Astrocyte of the spinal cord (primary cell): ENCODE measurements at regions not wholly inside any gene's neighbourhood (a gene's known extent, or its start where the extent isn't known, plus 50 kb on each side); places are given as distances from the start of the nearest gene placed in this dataset.
A peak's percentile ranks its signal among the peaks of the same experiment; 100 is the strongest.

Experiments
- DNase-seq: peaks from one replicate; pipeline ENCODE4 v3.0.0; 2011; ENCODE audit warnings: low read depth, low spot score
- H3K4me3 ChIP-seq: 2 replicates; pipeline ENCODE4 v1.5.1; 2011; ENCODE audit warnings: low read depth, mild to moderate bottlenecking, low read length, moderate library complexity
- CTCF ChIP-seq: IDR thresholded peaks from 2 replicates; pipeline ENCODE4 v1.5.1; 2012; ENCODE audit warnings: low read depth, mild to moderate bottlenecking, low read length, inconsistent platforms
- in situ Hi-C: cut with HindIII; loops from 2 replicates; pipeline ENCODE4 v1.10.0; 2017; ENCODE audit warnings: low sequenced_read_pairs

- in situ Hi-C loops, result no loop called here
- no peak overlapping the region for H3K4me3 ChIP-seq
- no peak for DNase-seq
- TF ChIP-seq CTCF, result no peak
These were observed 367.8 kb upstream of the ID2 start for GRCh38 chr2:8314063-8314462.

GRCh38 chr2:8315531-8316165 lies 366.2 kb upstream of the ID2 start:
- TF ChIP-seq CTCF, result no peak
- in situ Hi-C loops, result no loop called here
- DNase-seq, result peak; percentile 3
- H3K4me3 ChIP-seq, result no peak overlapping the region

GRCh38 chr2:8316356-8316755 lies 365.5 kb upstream of the ID2 start:
- no peak for TF ChIP-seq CTCF
- DNase-seq, result no peak
- no peak overlapping the region for H3K4me3 ChIP-seq
- in situ Hi-C loops, result no loop called here

- no peak overlapping the region for H3K4me3 ChIP-seq
- in situ Hi-C loops, result no loop called here
- DNase-seq, result no peak
- no peak for TF ChIP-seq CTCF
These were observed 364.4 kb upstream of the ID2 start for GRCh38 chr2:8317418-8317817.

- no peak for DNase-seq
- in situ Hi-C loops, result no loop called here
- TF ChIP-seq CTCF, result no peak
These were observed 362.6 kb upstream of the ID2 start for GRCh38 chr2:8319219-8319618.

GRCh38 chr2:8320311-8321066 lies 361.4 kb upstream of the ID2 start:
- TF ChIP-seq CTCF, result no peak
- in situ Hi-C loops, result no loop called here

More at GRCh38 chr2:8319219-8319618, 362.6 kb upstream of the ID2 start:
- no peak overlapping the region for H3K4me3 ChIP-seq

More at GRCh38 chr2:8320311-8321066, 361.4 kb upstream of the ID2 start:
- DNase-seq, result no peak
- no peak overlapping the region for H3K4me3 ChIP-seq
